ENCODE measurements at regions not wholly inside any gene's neighbourhood (a gene's known extent, or its start where the extent isn't known, plus 50 kb on each side); places are given as distances from the start of the nearest gene placed in this dataset.

GRCh38 chr6:98241630-98242029 is 592.7 kb upstream of the POU3F2 start:
- no peaks in the 10 kb centered on the region for H3K9me3 ChIP-seq
- no peak overlapping the region for H3K27ac ChIP-seq
- TF ChIP-seq, protein P1, sequence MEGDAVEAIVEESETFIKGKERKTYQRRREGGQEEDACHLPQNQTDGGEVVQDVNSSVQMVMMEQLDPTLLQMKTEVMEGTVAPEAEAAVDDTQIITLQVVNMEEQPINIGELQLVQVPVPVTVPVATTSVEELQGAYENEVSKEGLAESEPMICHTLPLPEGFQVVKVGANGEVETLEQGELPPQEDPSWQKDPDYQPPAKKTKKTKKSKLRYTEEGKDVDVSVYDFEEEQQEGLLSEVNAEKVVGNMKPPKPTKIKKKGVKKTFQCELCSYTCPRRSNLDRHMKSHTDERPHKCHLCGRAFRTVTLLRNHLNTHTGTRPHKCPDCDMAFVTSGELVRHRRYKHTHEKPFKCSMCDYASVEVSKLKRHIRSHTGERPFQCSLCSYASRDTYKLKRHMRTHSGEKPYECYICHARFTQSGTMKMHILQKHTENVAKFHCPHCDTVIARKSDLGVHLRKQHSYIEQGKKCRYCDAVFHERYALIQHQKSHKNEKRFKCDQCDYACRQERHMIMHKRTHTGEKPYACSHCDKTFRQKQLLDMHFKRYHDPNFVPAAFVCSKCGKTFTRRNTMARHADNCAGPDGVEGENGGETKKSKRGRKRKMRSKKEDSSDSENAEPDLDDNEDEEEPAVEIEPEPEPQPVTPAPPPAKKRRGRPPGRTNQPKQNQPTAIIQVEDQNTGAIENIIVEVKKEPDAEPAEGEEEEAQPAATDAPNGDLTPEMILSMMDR (IDR thresholded peaks at IDR 0.05), result no peak
- H3K27me3 ChIP-seq, result no peaks in the 10 kb centered on the region
- intact Hi-C loops (cut with DNase I), result no loop called here
- no peak for DNase-seq (ENCODE audit: low spot score in 2 of 2)
- H3K4me3 ChIP-seq, result no peak overlapping the region
- no peaks in the 10 kb centered on the region for H3K36me3 ChIP-seq
- no peaks in the 10 kb centered on the region for H3K4me1 ChIP-seq

- TF ChIP-seq, protein P1 (IDR thresholded peaks at IDR 0.05), result no peak
- H3K27ac ChIP-seq, result no peak overlapping the region
- H3K27me3 ChIP-seq, result no peaks in the 10 kb centered on the region
- H3K4me3 ChIP-seq, result no peak overlapping the region
- no peaks in the 10 kb centered on the region for H3K4me1 ChIP-seq
- intact Hi-C loops (cut with DNase I), result no loop called here
- H3K36me3 ChIP-seq, result no peaks in the 10 kb centered on the region
- H3K9me3 ChIP-seq, result no peaks in the 10 kb centered on the region
- no peak for DNase-seq (ENCODE audit: low spot score in 2 of 2)
Measured at GRCh38 chr6:98254624-98255023, 579.8 kb upstream of the POU3F2 start.

DNA sequence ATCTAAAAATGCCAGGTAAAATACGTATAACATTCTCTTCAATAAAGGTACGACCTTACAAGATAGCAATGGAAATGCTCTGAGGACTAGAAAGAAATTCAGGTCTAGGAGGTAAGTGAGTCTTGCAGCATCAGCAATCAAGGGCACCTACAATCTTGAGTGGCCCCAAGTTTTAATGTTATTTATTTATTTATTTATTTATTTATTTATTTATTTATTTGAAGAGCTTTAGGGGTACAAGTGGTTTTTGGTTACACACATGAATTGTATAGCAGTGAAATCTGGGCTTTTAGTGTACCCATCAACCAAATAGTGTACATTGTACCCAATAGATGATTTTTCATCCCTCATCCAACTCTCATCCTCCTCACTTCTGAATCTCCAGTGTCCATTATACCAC is 574.0 kb upstream of the POU3F2 start:
- no peaks in the 10 kb centered on the region for H3K36me3 ChIP-seq
- intact Hi-C loops (cut with DNase I), result no loop called here
- H3K27ac ChIP-seq, result no peak overlapping the region
- H3K9me3 ChIP-seq, result no peaks in the 10 kb centered on the region
- DNase-seq (ENCODE audit: low spot score in 2 of 2), result no peak
- H3K4me3 ChIP-seq, result no peak overlapping the region
- H3K27me3 ChIP-seq, result no peaks in the 10 kb centered on the region
- no peaks in the 10 kb centered on the region for H3K4me1 ChIP-seq
- TF ChIP-seq, protein P1 (IDR thresholded peaks at IDR 0.05), result no peak

GRCh38 chr6:98272060-98272459 is 562.3 kb upstream of the POU3F2 start:
- Histone ChIP-seq H3K27me3 (no peaks in the 10 kb centered on the region), H3K36me3 (no peaks in the 10 kb centered on the region), H3K4me3 (no peak overlapping the region), H3K9me3 (no peaks in the 10 kb centered on the region), H3K4me1 (no peaks in the 10 kb centered on the region), H3K27ac (no peak overlapping the region)
- no peak for DNase-seq (ENCODE audit: low spot score in 2 of 2)
- TF ChIP-seq, protein P1 (IDR thresholded peaks at IDR 0.05), result no peak
- intact Hi-C loops (cut with DNase I), result no loop called here

- H3K36me3 ChIP-seq, result no peaks in the 10 kb centered on the region
- no peaks in the 10 kb centered on the region for H3K27me3 ChIP-seq
- intact Hi-C loops (cut with DNase I), result no loop called here
- TF ChIP-seq, protein P1 (IDR thresholded peaks at IDR 0.05), result no peak
- no peak overlapping the region for H3K27ac ChIP-seq
- DNase-seq (ENCODE audit: low spot score in 2 of 2), result no peak
- no peaks in the 10 kb centered on the region for H3K4me1 ChIP-seq
- no peaks in the 10 kb centered on the region for H3K9me3 ChIP-seq
- H3K4me3 ChIP-seq, result no peak overlapping the region
Measured at GRCh38 chr6:98274691-98275090, 559.7 kb upstream of the POU3F2 start.

DNA sequence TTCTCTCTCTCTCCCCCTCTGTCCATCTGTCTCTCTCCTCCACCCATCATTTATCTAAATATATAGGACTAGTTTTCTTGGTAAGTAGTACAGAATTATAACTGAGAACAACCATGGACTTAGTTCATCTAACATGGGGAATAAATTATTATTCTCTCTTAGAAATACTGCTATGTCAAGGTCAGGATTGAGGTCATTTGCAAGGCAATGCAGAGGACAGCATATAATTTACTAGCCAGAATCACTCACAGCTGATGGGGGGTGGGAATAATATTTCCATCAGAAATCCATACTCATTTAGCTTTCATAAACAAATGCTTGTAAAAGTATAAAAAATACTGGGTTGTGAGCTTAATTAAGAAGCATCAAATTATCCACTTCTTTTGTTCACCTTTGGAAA is 553.9 kb upstream of the POU3F2 start:
- Histone ChIP-seq H3K27ac (no peak overlapping the region), H3K27me3 (no peaks in the 10 kb centered on the region), H3K4me3 (no peak overlapping the region), H3K36me3 (no peaks in the 10 kb centered on the region), H3K9me3 (no peaks in the 10 kb centered on the region), H3K4me1 (no peaks in the 10 kb centered on the region)
- intact Hi-C loops (cut with DNase I), result no loop called here
- TF ChIP-seq, protein P1 (IDR thresholded peaks at IDR 0.05), result no peak
- DNase-seq (ENCODE audit: low spot score in 2 of 2), result no peak
